GM19397 (cell line): ENCODE measurements at regions not wholly inside any gene's neighbourhood (a gene's known extent, or its start where the extent isn't known, plus 50 kb on each side); places are given as distances from the start of the nearest gene placed in this dataset.
"Not testable (repeated sequence)": the region's sequence is repeated elsewhere in the genome, so short reads cannot be mapped to it uniquely, and the experiment has no call there.

ENCODE experiments used
- ATAC-seq: cut with Tn5 transposase; IDR thresholded peaks from one replicate; pipeline ENCODE4 v1.9.1; 2021; ENCODE audit warnings: mild to moderate bottlenecking, moderate library complexity; ENCODE audit not compliant: unreplicated experiment

GRCh38 chr7:93830141-93830925 lies 60.2 kb downstream of the TFPI2 start:
- ATAC-seq, result no peak

- no peak for ATAC-seq
Measured at GRCh38 chr7:93828260-93828659, 62.3 kb downstream of the TFPI2 start.

GRCh38 chr7:93823621-93824020 lies 66.9 kb downstream of the TFPI2 start:
- ATAC-seq, result no peak

- no peak for ATAC-seq
Measured at GRCh38 chr7:93821463-93821862, 69.1 kb downstream of the TFPI2 start.

- no peak for ATAC-seq
Measured at GRCh38 chr7:93819699-93820098, 70.9 kb downstream of the TFPI2 start.

- no peak for ATAC-seq
Measured at GRCh38 chr7:93817526-93817925, 73.0 kb downstream of the TFPI2 start.

GRCh38 chr7:93817004-93817403 lies 73.5 kb downstream of the TFPI2 start:
- no peak for ATAC-seq

GRCh38 chr7:93813514-93813913 lies 77.0 kb downstream of the TFPI2 start:
- ATAC-seq, result no peak

GRCh38 chr7:93812061-93812460 lies 78.5 kb downstream of the TFPI2 start:
- no peak for ATAC-seq

GRCh38 chr7:93811198-93811597 lies 79.4 kb downstream of the TFPI2 start:
- ATAC-seq, result no peak

- ATAC-seq, result no peak
Measured at GRCh38 chr7:93810561-93810960, 80.0 kb downstream of the TFPI2 start.

- no peak for ATAC-seq
Measured at GRCh38 chr7:93804726-93805125, 85.8 kb downstream of the TFPI2 start.

- no peak for ATAC-seq
Measured at GRCh38 chr7:93799750-93800357, 90.7 kb downstream of the TFPI2 start.

GRCh38 chr7:93793084-93793697 lies 97.4 kb downstream of the TFPI2 start:
- not testable (repeated sequence) for ATAC-seq

- no peak for ATAC-seq
Measured at GRCh38 chr7:93779115-93779514, 111.4 kb downstream of the TFPI2 start.

GRCh38 chr7:93778384-93778783 lies 112.2 kb downstream of the TFPI2 start:
- no peak for ATAC-seq

- ATAC-seq, result no peak
Measured at GRCh38 chr7:93773446-93773845, 117.1 kb downstream of the TFPI2 start.

- ATAC-seq, result no peak
Measured at GRCh38 chr7:93765475-93765874, 125.1 kb downstream of the TFPI2 start.

- no peak for ATAC-seq
Measured at GRCh38 chr7:93758631-93759030, 131.9 kb downstream of the TFPI2 start.

- ATAC-seq, result no peak
Measured at GRCh38 chr7:93757426-93757825, 133.1 kb downstream of the TFPI2 start.

- no peak for ATAC-seq
Measured at GRCh38 chr7:93756890-93757289, 133.7 kb downstream of the TFPI2 start.

- ATAC-seq, result no peak
Measured at GRCh38 chr7:93751421-93751820, 139.1 kb downstream of the TFPI2 start.
